ENCODE measurements at regions not wholly inside any gene's neighbourhood (a gene's known extent, or its start where the extent isn't known, plus 50 kb on each side); places are given as distances from the start of the nearest gene placed in this dataset.
A peak's percentile ranks its signal among the peaks of the same experiment; 100 is the strongest.

GRCh38 chr18:37712776-37713175, 147.2 kb upstream of the CELF4 start:
- Histone ChIP-seq H3K4me1 (ENCODE audit: control insufficient read depth in 2 of 2, insufficient read depth in 2 of 2, low read length in 2 of 2) (no peaks in the 10 kb centered on the region), H3K4me3 (ENCODE audit: low read length in 2 of 2) (no peak overlapping the region), H3K36me3 (ENCODE audit: control insufficient read depth in 2 of 2, insufficient read depth in 2 of 2, low read length in 1 of 2) (no peaks in the 10 kb centered on the region), H3K9me3 (ENCODE audit: control insufficient read depth in 2 of 2, insufficient read depth in 1 of 2, low read length in 1 of 2) (no peaks in the 10 kb centered on the region), H3K27me3 (ENCODE audit: control insufficient read depth in 2 of 2, insufficient read depth in 1 of 2, low read length in 1 of 2) (no peaks in the 10 kb centered on the region), H3K27ac (ENCODE audit: low read depth in 1 of 2, low read length in 1 of 2) (no peak overlapping the region)
- no peak for DNase-seq (ENCODE audit: low read depth in 6 of 9, low spot score in 9 of 9)

- DNase-seq (ENCODE audit: low read depth in 6 of 9, low spot score in 9 of 9), result no peak
- Histone ChIP-seq H3K27ac (ENCODE audit: low read depth in 1 of 2, low read length in 1 of 2) (no peak overlapping the region), H3K9me3 (ENCODE audit: control insufficient read depth in 2 of 2, insufficient read depth in 1 of 2, low read length in 1 of 2) (no peaks in the 10 kb centered on the region), H3K4me1 (ENCODE audit: control insufficient read depth in 2 of 2, insufficient read depth in 2 of 2, low read length in 2 of 2) (no peaks in the 10 kb centered on the region), H3K27me3 (ENCODE audit: control insufficient read depth in 2 of 2, insufficient read depth in 1 of 2, low read length in 1 of 2) (no peaks in the 10 kb centered on the region), H3K4me3 (ENCODE audit: low read length in 2 of 2) (no peak overlapping the region), H3K36me3 (ENCODE audit: control insufficient read depth in 2 of 2, insufficient read depth in 2 of 2, low read length in 1 of 2) (no peaks in the 10 kb centered on the region)
- 77% methylated on average over 4 of the region's 4 CpGs for WGBS
These were observed 146.3 kb upstream of the CELF4 start for GRCh38 chr18:37711766-37712505.

GRCh38 chr18:37710726-37711125, 145.1 kb upstream of the CELF4 start:
- WGBS, result 89% methylated on average over 1 of the region's 1 CpG

GRCh38 chr18:37709740-37710139, 144.1 kb upstream of the CELF4 start:
- no peak for DNase-seq (ENCODE audit: low read depth in 6 of 9, low spot score in 9 of 9)
- Histone ChIP-seq H3K4me1 (ENCODE audit: control insufficient read depth in 2 of 2, insufficient read depth in 2 of 2, low read length in 2 of 2) (no peaks in the 10 kb centered on the region), H3K27me3 (ENCODE audit: control insufficient read depth in 2 of 2, insufficient read depth in 1 of 2, low read length in 1 of 2) (no peaks in the 10 kb centered on the region), H3K27ac (ENCODE audit: low read depth in 1 of 2, low read length in 1 of 2) (no peak overlapping the region), H3K9me3 (ENCODE audit: control insufficient read depth in 2 of 2, insufficient read depth in 1 of 2, low read length in 1 of 2) (no peaks in the 10 kb centered on the region), H3K36me3 (ENCODE audit: control insufficient read depth in 2 of 2, insufficient read depth in 2 of 2, low read length in 1 of 2) (no peaks in the 10 kb centered on the region), H3K4me3 (ENCODE audit: low read length in 2 of 2) (no peak overlapping the region)
- WGBS, result 95% methylated on average over 2 of the region's 2 CpGs

More at GRCh38 chr18:37710726-37711125, 145.1 kb upstream of the CELF4 start:
- DNase-seq (ENCODE audit: low read depth in 6 of 9, low spot score in 9 of 9), result peak in 1 of 9 donors; percentile 1
- Histone ChIP-seq H3K9me3 (ENCODE audit: control insufficient read depth in 2 of 2, insufficient read depth in 1 of 2, low read length in 1 of 2) (no peaks in the 10 kb centered on the region), H3K4me1 (ENCODE audit: control insufficient read depth in 2 of 2, insufficient read depth in 2 of 2, low read length in 2 of 2) (no peaks in the 10 kb centered on the region), H3K4me3 (ENCODE audit: low read length in 2 of 2) (no peak overlapping the region), H3K27ac (ENCODE audit: low read depth in 1 of 2, low read length in 1 of 2) (no peak overlapping the region), H3K27me3 (ENCODE audit: control insufficient read depth in 2 of 2, insufficient read depth in 1 of 2, low read length in 1 of 2) (no peaks in the 10 kb centered on the region), H3K36me3 (ENCODE audit: control insufficient read depth in 2 of 2, insufficient read depth in 2 of 2, low read length in 1 of 2) (no peaks in the 10 kb centered on the region)

GRCh38 chr18:37705016-37705415, 139.4 kb upstream of the CELF4 start:
- no peaks in the 10 kb centered on the region for H3K9me3 ChIP-seq (ENCODE audit: control insufficient read depth in 2 of 2, insufficient read depth in 1 of 2, low read length in 1 of 2)
- DNase-seq (ENCODE audit: low read depth in 6 of 9, low spot score in 9 of 9), result no peak
- peaks cover 0 to 2% of the 10 kb centered on the region in 2 donors for H3K4me1 ChIP-seq (ENCODE audit: control insufficient read depth in 2 of 2, insufficient read depth in 2 of 2, low read length in 2 of 2)
- no peak overlapping the region for H3K27ac ChIP-seq (ENCODE audit: low read depth in 1 of 2, low read length in 1 of 2)
- H3K36me3 ChIP-seq (ENCODE audit: control insufficient read depth in 2 of 2, insufficient read depth in 2 of 2, low read length in 1 of 2), result no peaks in the 10 kb centered on the region
- no peaks in the 10 kb centered on the region for H3K27me3 ChIP-seq (ENCODE audit: control insufficient read depth in 2 of 2, insufficient read depth in 1 of 2, low read length in 1 of 2)
- 94% methylated on average over 7 of the region's 7 CpGs for WGBS
- H3K4me3 ChIP-seq (ENCODE audit: low read length in 2 of 2), result no peak overlapping the region

GRCh38 chr18:37702841-37703240, 137.2 kb upstream of the CELF4 start:
- H3K27ac ChIP-seq (ENCODE audit: low read depth in 1 of 2, low read length in 1 of 2), result no peak overlapping the region
- no peaks in the 10 kb centered on the region for H3K27me3 ChIP-seq (ENCODE audit: control insufficient read depth in 2 of 2, insufficient read depth in 1 of 2, low read length in 1 of 2)
- DNase-seq (ENCODE audit: low read depth in 6 of 9, low spot score in 9 of 9), result no peak
- 85% methylated on average over 2 of the region's 2 CpGs for WGBS
- H3K4me1 ChIP-seq (ENCODE audit: control insufficient read depth in 2 of 2, insufficient read depth in 2 of 2, low read length in 2 of 2), result peaks cover 0 to 2% of the 10 kb centered on the region in 2 donors
- no peak overlapping the region for H3K4me3 ChIP-seq (ENCODE audit: low read length in 2 of 2)
- no peaks in the 10 kb centered on the region for H3K36me3 ChIP-seq (ENCODE audit: control insufficient read depth in 2 of 2, insufficient read depth in 2 of 2, low read length in 1 of 2)
- no peaks in the 10 kb centered on the region for H3K9me3 ChIP-seq (ENCODE audit: control insufficient read depth in 2 of 2, insufficient read depth in 1 of 2, low read length in 1 of 2)

- H3K27ac ChIP-seq (ENCODE audit: low read depth in 1 of 2, low read length in 1 of 2), result no peak overlapping the region
- no peaks in the 10 kb centered on the region for H3K36me3 ChIP-seq (ENCODE audit: control insufficient read depth in 2 of 2, insufficient read depth in 2 of 2, low read length in 1 of 2)
- H3K9me3 ChIP-seq (ENCODE audit: control insufficient read depth in 2 of 2, insufficient read depth in 1 of 2, low read length in 1 of 2), result no peaks in the 10 kb centered on the region
- 2% methylated on average over 3 of the region's 3 CpGs for WGBS
- no peak for DNase-seq (ENCODE audit: low read depth in 6 of 9, low spot score in 9 of 9)
- no peak overlapping the region for H3K4me3 ChIP-seq (ENCODE audit: low read length in 2 of 2)
- no peaks in the 10 kb centered on the region for H3K27me3 ChIP-seq (ENCODE audit: control insufficient read depth in 2 of 2, insufficient read depth in 1 of 2, low read length in 1 of 2)
- H3K4me1 ChIP-seq (ENCODE audit: control insufficient read depth in 2 of 2, insufficient read depth in 2 of 2, low read length in 2 of 2), result peaks cover 0 to 2% of the 10 kb centered on the region in 2 donors
These were observed 136.4 kb upstream of the CELF4 start for GRCh38 chr18:37701967-37702366.

GRCh38 chr18:37698508-37699040, 133.0 kb upstream of the CELF4 start:
- peaks cover 0 to 2% of the 10 kb centered on the region in 2 donors for H3K4me1 ChIP-seq (ENCODE audit: control insufficient read depth in 2 of 2, insufficient read depth in 2 of 2, low read length in 2 of 2)
- H3K27me3 ChIP-seq (ENCODE audit: control insufficient read depth in 2 of 2, insufficient read depth in 1 of 2, low read length in 1 of 2), result no peaks in the 10 kb centered on the region
- H3K27ac ChIP-seq (ENCODE audit: low read depth in 1 of 2, low read length in 1 of 2), result no peak overlapping the region
- no peak overlapping the region for H3K4me3 ChIP-seq (ENCODE audit: low read length in 2 of 2)
- no peaks in the 10 kb centered on the region for H3K9me3 ChIP-seq (ENCODE audit: control insufficient read depth in 2 of 2, insufficient read depth in 1 of 2, low read length in 1 of 2)
- WGBS, result 68% methylated on average over 3 of the region's 3 CpGs
- H3K36me3 ChIP-seq (ENCODE audit: control insufficient read depth in 2 of 2, insufficient read depth in 2 of 2, low read length in 1 of 2), result no peaks in the 10 kb centered on the region
- no peak for DNase-seq (ENCODE audit: low read depth in 6 of 9, low spot score in 9 of 9)

GRCh38 chr18:37694516-37694915, 128.9 kb upstream of the CELF4 start:
- H3K4me1 ChIP-seq (ENCODE audit: control insufficient read depth in 2 of 2, insufficient read depth in 2 of 2, low read length in 2 of 2), result no peaks in the 10 kb centered on the region
- DNase-seq (ENCODE audit: low read depth in 6 of 9, low spot score in 9 of 9), result no peak
- H3K27ac ChIP-seq (ENCODE audit: low read depth in 1 of 2, low read length in 1 of 2), result no peak overlapping the region
- WGBS, result 37% methylated on average over 4 of the region's 4 CpGs
- H3K36me3 ChIP-seq (ENCODE audit: control insufficient read depth in 2 of 2, insufficient read depth in 2 of 2, low read length in 1 of 2), result no peaks in the 10 kb centered on the region
- H3K9me3 ChIP-seq (ENCODE audit: control insufficient read depth in 2 of 2, insufficient read depth in 1 of 2, low read length in 1 of 2), result no peaks in the 10 kb centered on the region
- no peak overlapping the region for H3K4me3 ChIP-seq (ENCODE audit: low read length in 2 of 2)
- no peaks in the 10 kb centered on the region for H3K27me3 ChIP-seq (ENCODE audit: control insufficient read depth in 2 of 2, insufficient read depth in 1 of 2, low read length in 1 of 2)

Data from thymus (tissue), 11 donors.